ENCODE measurements at regions not wholly inside any gene's neighbourhood (a gene's known extent, or its start where the extent isn't known, plus 50 kb on each side); places are given as distances from the start of the nearest gene placed in this dataset.

GRCh38 chr4:114137984-114138383 lies 158.5 kb upstream of the ARSJ start:
- TF ChIP-seq, protein P1, sequence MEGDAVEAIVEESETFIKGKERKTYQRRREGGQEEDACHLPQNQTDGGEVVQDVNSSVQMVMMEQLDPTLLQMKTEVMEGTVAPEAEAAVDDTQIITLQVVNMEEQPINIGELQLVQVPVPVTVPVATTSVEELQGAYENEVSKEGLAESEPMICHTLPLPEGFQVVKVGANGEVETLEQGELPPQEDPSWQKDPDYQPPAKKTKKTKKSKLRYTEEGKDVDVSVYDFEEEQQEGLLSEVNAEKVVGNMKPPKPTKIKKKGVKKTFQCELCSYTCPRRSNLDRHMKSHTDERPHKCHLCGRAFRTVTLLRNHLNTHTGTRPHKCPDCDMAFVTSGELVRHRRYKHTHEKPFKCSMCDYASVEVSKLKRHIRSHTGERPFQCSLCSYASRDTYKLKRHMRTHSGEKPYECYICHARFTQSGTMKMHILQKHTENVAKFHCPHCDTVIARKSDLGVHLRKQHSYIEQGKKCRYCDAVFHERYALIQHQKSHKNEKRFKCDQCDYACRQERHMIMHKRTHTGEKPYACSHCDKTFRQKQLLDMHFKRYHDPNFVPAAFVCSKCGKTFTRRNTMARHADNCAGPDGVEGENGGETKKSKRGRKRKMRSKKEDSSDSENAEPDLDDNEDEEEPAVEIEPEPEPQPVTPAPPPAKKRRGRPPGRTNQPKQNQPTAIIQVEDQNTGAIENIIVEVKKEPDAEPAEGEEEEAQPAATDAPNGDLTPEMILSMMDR (IDR thresholded peaks at IDR 0.05) = no peak
- TF ChIP-seq EP300 (IDR thresholded peaks at IDR 0.05) = no peak

Measured in upper lobe of left lung (tissue), 4 donors.